CD4-positive, alpha-beta T cell treated with Interleukin-15 for 1 hour (primary cell): ENCODE measurements at regions not wholly inside any gene's neighbourhood (a gene's known extent, or its start where the extent isn't known, plus 50 kb on each side); places are given as distances from the start of the nearest gene placed in this dataset.
"Not testable (repeated sequence)": the region's sequence is repeated elsewhere in the genome, so short reads cannot be mapped to it uniquely, and the experiment has no call there.

Experiments used
- DNase-seq: peaks from one replicate; pipeline ENCODE4 v3.0.0-alpha.2; 2020

DNA sequence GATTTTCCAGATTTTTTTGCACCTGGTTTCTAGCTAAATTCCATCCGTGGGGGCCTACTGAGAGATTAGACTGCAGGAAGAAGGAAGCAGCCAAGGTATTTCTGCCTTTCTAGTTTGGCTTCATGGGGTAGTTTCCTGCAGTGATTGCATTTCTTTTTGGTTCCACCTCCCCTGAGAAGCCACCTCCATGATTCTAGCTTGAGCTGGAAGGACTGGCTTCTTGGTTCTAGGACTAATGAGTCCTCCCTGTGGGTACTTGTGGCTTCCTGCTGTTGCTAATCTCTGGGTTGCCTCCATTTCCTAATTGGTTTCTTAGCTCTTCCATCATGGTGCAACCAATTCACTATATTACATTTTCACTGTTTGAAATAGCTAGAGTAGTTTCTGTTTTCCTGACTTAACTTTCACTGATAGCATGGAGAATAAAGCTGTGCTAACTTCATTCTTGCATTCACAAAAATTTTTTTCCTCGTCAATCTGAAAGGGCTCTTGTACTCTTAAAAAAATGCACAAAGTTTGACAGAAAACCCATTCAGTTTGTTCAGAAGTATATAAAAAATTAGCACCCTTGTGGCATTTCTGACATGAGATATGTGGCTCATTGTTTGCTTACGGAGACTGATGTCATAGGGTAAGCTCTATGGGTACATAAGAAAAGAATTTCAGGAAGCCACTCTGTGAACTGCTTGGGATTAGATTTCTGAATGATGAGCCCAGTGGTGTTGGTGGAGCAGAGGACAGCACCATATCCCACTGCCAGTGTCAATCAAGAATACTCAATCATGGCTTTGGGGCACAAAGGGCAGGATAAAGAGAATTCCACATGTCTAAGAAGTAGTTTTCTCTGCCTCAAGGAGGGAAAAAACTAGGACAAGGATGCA lies 242.8 kb upstream of the RBMS1 start:
- no peak for DNase-seq

DNA sequence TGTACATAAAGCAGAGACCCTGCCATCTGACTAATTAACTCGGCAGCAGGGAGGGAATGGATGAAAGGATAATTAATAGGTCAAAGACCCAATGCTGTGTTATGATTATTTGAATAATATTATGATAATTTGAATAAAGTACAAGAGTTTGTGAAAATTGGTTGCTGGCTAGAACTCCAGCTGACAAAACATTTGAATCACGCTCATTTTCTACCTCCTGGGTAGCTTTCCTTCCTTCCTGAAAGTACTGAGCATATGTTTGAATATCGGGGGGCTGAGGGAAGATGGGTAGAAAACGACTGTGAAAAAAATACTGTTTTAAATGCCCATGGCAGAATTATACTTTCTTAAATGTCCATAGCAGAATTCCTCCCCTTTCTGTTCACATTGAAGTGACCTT lies 243.6 kb upstream of the RBMS1 start:
- no peak for DNase-seq

DNA sequence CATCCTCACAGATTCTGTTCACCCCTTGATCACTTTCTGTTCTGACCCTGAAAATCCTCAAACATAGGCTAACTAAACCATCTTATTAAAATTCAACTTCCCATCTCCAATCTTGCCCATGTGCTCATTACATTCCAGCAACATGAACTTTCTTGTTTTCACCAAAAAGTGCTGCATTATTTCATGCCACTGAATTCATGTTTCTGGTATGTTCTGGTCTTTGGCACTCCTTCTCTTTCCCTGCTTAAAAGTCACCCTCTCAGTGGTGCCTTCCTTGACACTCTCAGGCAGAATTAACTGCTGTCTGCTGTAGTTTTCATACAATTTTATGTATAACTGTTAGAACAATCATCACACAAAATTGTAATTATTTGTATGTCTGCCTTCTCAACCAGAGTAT lies 247.7 kb upstream of the RBMS1 start:
- no peak for DNase-seq

DNA sequence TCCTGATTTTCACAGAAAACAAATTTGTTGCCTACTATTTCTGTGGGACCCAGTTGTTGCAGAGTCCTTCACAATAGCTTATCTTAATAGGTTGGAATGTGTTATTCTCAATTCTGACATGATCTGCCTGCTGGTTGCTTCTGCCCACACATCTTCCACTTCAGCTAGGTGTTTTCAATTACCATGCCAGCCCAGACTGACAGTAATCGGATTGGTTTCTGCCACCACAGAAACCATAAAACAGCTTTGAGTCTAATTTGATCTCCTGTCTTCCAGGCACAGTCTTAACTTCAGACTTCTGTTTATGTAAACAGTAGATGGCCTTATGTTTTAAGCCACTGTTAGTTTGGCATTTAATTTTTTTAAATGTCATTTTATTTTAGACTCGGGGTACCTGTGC lies 248.2 kb upstream of the RBMS1 start:
- DNase-seq: no peak

GRCh38 chr2:160742667-160743066 lies 249.1 kb upstream of the RBMS1 start:
- DNase-seq: peak; percentile 47

DNA sequence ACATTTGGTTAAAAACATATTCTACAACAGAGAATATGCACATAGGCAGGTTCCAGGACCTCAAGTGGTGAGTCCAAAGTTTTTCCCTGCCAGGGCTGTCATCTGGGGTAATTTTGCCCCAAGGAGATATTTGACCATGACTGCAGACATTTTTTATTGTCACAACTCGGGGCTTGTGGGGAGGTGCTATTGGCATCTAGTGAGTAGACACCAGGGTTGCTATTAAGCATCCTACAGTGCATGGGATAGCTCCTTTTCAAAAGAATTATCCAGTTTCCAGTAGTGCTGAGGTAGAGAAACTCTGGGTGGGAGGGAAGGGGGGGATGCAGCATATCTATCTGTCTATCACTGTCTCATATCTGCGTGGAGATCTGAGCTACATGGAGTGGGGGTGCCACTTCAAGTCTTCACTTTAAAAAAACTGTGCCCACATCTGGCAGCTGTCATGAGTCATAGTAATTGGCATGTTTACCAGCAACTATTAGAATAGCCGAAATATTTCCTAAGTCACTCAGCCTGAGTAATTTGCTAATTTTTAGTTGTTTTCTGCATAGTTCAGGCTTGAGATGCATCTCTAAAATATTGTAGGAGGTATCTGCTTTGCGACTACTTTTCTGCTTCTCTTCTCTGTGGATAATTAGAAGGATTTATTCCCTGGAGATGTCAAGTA lies 254.0 kb upstream of the RBMS1 start:
- no peak for DNase-seq

DNA sequence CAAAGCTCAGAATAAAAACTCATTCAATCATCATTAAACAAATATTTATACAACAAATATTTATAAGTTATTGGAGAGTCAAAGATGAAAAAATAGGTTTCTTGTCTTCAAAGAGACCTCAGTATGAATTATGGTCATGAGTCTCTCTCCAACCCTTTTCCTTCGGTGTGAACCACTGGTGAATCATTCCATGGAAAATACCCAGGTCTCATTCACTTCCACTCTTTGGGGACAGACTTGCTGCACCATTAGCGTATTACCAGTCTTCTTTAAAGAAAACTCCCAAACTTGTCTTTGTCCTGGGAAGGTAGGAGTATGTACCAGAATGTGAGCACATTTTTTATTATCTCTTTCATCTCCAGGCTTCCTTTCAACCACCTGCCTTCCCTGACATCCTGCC lies 257.4 kb upstream of the RBMS1 start:
- DNase-seq: no peak

- DNase-seq: no peak
Measured at GRCh38 chr2:160752475-160753330, 259.1 kb upstream of the RBMS1 start.

DNA sequence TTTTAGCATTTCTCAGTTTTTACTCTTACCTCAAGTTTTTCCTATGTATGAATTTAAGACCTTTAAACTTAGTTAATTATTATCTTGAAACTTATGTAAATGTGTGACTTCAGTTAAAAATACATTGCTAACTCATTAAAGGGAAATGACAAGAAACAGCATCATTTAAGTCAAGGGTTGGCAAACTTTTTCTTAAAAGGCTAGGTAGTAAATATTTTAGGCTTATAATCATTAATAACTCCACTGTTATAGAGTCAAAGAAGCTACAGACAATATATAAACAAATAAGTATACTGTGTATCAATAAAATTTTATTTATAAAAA lies 259.7 kb upstream of the RBMS1 start:
- no peak for DNase-seq

DNA sequence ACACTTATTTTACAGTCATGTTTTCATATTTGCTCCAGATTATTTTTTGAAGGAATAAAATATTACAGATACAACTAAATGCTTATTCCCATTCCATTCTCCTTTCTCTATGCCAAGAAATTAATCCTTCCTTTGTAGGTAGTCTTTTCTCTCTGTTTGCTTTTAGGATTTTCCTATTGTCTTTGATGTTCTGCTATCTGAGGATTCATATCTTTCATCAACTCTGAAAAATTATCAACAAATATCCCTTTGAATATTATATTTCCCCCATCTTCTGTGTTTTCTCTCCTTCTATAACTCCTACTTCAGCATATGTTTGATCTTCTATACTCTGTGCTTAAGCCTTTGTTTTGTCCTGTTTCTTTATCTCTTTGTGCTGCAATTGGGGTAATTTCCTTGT lies 260.4 kb upstream of the RBMS1 start:
- no peak for DNase-seq

GRCh38 chr2:160756481-160756880 lies 262.9 kb upstream of the RBMS1 start:
- DNase-seq: no peak

DNA sequence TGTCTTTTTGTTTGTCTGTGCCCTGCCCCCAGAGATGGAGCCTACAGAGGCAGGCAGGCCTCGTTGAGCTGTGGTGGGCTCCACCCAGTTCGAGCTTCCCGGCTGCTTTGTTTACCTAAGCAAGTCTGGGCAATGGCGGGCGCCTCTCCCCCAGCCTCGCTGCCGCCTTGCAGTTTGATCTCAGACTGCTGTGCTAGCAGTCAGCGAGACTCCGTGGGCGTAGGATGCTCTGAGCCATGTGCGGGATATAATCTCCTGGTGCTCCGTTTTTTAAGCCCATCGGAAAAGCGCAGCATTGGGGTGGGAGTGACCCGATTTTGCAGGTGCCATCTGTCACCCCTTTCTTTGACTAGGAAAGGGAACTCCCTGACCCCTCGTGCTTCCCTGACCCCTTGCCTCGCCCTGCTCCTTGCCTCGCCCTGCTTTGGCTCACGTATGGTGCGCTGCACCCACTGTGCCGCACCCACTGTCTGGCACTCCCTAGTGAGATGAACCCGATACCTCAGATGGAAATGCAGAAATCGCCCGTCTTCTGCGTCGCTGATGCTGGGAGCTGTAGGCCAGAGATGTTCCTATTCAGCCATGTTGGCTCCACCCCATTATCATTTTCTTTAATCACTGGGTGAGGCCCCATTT lies 269.0 kb upstream of the RBMS1 start:
- DNase-seq: not testable (repeated sequence)

DNA sequence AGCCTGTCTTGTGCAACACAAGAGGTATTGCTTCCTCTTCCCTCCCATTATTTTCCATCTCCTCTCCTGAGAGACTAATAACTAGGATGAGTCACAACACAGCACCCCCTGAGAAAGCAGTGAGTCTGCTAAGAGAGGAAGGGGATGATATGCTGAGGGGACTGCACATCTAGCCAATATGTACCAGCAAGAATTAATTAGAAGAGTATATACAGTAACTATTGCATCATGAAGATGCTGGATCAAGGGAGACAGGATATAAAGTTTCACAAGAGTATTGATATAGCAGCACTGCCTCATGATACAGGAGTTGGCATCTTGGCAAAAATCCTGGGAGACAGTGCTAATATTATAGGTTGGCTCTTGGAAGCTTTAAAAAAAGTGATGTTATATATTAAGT lies 289.9 kb upstream of the RBMS1 start:
- DNase-seq: no peak

- DNase-seq: no peak
Measured at GRCh38 chr2:160784034-160784433, 290.4 kb upstream of the RBMS1 start.

- no peak for DNase-seq
Measured at GRCh38 chr2:160790738-160791137, 297.1 kb upstream of the RBMS1 start.

DNA sequence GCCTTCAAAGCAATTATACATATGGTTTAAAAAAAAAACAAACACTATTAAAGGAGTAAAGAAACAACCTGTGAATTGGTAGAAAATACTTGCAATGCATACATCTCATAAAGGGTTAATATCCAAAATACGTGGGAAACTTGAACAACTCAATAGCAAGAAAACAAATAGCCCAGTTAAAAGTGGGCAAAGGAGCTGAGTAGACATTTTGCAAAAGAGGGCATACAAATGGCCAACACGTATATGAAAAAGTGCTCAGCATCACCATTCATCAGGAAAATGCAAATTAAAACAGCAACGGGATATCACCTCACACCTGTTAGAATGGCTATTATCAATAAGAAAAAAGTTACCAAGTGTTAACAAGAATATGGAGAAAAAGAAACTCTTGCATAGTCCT lies 298.3 kb upstream of the RBMS1 start:
- no peak for DNase-seq

DNA sequence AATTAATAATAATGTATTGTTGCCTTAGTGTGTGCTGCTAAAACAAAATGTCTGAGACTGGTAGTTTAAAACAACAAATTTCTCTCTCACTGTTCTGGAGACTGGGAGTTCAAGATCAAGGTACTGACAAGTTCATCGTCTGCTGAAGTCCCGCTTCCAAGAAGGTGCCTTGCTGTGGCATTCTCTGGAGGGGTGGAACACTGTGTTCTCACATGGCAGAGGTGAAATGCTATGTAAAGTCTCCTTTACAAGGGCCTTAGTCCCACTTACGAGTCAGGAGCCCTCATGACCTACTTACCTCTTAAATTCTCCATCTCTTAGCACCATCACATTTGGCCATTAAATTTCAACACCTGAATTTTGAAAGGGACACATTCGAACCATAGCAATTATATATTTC lies 299.2 kb upstream of the RBMS1 start:
- DNase-seq: no peak

DNA sequence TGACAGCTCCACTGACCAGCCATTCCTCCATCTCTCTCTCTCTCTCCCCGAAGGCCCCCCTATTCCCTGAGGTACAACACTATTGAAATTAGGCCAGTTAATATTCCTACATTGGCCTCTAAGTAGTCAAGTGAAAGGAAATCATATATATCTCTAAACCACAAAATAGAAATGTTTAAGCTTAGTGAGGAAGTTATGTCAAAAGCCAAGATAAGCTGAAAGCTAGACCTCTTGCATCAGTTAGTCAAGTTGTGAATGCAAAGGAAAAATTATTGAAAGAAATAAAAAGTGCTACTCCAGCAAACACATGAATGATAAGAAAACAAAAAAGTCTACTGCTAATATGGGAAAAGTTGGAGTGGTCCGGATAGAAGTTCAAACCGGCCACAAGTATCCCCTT lies 301.3 kb upstream of the RBMS1 start:
- DNase-seq: no peak

DNA sequence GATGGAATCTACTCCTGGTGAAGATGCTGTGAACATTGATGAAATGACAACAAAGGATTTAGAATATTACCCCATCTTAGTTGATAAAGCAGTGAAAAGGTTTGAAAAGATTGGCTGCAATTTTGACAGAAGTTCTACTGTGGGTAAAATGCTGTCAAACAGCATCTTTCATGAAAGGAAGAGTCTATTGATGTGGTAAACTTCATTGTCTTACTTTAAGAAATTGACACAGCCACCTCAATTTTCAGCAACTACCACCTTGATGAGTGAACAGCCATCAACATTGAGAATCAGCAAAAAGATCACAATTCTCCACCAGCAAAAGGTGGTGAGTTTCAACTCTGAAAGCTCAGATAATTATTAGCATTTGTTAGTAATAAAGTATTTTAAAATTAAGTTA lies 310.3 kb upstream of the RBMS1 start:
- DNase-seq: no peak

- DNase-seq: no peak
Measured at GRCh38 chr2:160810406-160810805, 316.8 kb upstream of the RBMS1 start.

GRCh38 chr2:160812830-160813505 lies 319.4 kb upstream of the RBMS1 start:
- no peak for DNase-seq

DNA sequence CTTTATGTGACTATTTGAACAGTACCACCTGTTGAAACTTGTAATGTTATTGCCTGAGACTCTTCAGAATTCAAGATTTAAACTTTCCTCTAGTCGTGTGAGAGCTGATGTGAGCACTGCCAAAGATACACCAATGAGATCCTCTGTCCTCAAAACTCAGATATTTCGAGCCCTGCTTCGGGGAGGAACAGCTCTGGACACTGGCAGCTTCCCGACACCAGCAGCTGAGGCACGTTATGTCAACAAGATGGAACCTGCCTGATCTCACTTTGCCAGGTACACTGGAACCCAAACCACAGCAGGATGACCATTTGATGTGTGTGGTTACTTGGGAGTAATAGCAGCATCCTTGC lies 319.9 kb upstream of the RBMS1 start:
- DNase-seq: no peak
